ENCODE measurements at regions not wholly inside any gene's neighbourhood (a gene's known extent, or its start where the extent isn't known, plus 50 kb on each side); places are given as distances from the start of the nearest gene placed in this dataset.

GRCh38 chr4:42786350-42787078, 106.0 kb upstream of the GRXCR1 start (continued):
- TF ChIP-seq CTCF (IDR thresholded peaks at IDR 0.05; ENCODE audit: control extremely low read depth in 1 of 3, insufficient read depth in 1 of 3, low read depth in 1 of 3, low read length in 3 of 3) = peak in 2 of 3 experiments; percentile 22 to 26; a peak in 2 of 4 replicates
